PFSK-1 (cell line): ENCODE measurements at regions not wholly inside any gene's neighbourhood (a gene's known extent, or its start where the extent isn't known, plus 50 kb on each side); places are given as distances from the start of the nearest gene placed in this dataset.

Experiments
- FOXP2 ChIP-seq: optimal IDR thresholded peaks from 2 replicates; pipeline ENCODE3; 2011; ENCODE audit warnings: borderline replicate concordance, control low read depth, inconsistent platforms; ENCODE audit not compliant: insufficient read depth; ENCODE audit errors: extremely low read length, extremely low read depth
- POLR2AphosphoS5 ChIP-seq: IDR thresholded peaks from 2 replicates; pipeline ENCODE4 v1.6.1; 2012; ENCODE audit warnings: low read depth, mild to moderate bottlenecking, control low read depth, low read length, moderate library complexity
- SIN3A ChIP-seq: IDR thresholded peaks from 2 replicates; pipeline ENCODE4 v1.6.1; 2012; ENCODE audit warnings: mild to moderate bottlenecking, low read length, moderate library complexity, borderline replicate concordance; ENCODE audit not compliant: insufficient read depth
- TAF1 ChIP-seq: IDR thresholded peaks from 2 replicates; pipeline ENCODE4 v1.6.1; 2012; ENCODE audit warnings: low read length, control low read depth, borderline replicate concordance; ENCODE audit not compliant: insufficient read depth
- TF ChIP-seq, protein P1 (sequence below), 2 experiments: IDR thresholded peaks; 2 replicates each; pipeline versions ENCODE4 v1.6.1 to v1.8.0; 2011 to 2012; ENCODE audit warnings: low read depth in 2 of 2, low read length in 2 of 2, control low read depth in 1 of 2, inconsistent platforms in 1 of 2, mild to moderate bottlenecking in 1 of 2, moderate library complexity in 1 of 2; ENCODE audit not compliant: insufficient read depth in 1 of 2

DNA sequence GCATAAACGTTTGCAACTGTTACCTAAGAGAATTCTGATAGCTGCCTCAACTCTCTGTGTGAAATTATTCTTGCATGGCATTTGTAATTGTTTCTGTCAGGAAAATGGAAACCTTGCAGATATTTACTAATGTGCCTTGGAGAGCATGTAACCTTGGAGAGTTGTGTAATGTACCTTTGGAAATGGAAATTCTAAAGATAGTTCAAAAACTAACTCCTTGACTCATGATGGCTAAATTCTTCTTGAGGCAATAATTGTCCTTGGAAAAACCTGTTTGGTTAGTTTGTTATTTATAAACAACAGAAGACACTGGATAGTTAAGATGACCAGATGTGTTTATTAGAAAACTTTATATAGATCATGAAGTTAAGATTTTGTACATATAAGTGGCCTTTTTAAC is 1033.8 kb downstream of the PLA2G4A start:
- TF ChIP-seq FOXP2: no peak
- TF ChIP-seq POLR2AphosphoS5: no peak
- TF ChIP-seq, protein P1, sequence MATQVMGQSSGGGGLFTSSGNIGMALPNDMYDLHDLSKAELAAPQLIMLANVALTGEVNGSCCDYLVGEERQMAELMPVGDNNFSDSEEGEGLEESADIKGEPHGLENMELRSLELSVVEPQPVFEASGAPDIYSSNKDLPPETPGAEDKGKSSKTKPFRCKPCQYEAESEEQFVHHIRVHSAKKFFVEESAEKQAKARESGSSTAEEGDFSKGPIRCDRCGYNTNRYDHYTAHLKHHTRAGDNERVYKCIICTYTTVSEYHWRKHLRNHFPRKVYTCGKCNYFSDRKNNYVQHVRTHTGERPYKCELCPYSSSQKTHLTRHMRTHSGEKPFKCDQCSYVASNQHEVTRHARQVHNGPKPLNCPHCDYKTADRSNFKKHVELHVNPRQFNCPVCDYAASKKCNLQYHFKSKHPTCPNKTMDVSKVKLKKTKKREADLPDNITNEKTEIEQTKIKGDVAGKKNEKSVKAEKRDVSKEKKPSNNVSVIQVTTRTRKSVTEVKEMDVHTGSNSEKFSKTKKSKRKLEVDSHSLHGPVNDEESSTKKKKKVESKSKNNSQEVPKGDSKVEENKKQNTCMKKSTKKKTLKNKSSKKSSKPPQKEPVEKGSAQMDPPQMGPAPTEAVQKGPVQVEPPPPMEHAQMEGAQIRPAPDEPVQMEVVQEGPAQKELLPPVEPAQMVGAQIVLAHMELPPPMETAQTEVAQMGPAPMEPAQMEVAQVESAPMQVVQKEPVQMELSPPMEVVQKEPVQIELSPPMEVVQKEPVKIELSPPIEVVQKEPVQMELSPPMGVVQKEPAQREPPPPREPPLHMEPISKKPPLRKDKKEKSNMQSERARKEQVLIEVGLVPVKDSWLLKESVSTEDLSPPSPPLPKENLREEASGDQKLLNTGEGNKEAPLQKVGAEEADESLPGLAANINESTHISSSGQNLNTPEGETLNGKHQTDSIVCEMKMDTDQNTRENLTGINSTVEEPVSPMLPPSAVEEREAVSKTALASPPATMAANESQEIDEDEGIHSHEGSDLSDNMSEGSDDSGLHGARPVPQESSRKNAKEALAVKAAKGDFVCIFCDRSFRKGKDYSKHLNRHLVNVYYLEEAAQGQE (IDR thresholded peaks at IDR 0.05; ENCODE audit: insufficient read depth in 1 of 2, low read depth in 2 of 2, low read length in 2 of 2): no peak
- TF ChIP-seq SIN3A: no peak
- no peak for TF ChIP-seq TAF1

GRCh38 chr1:187870552-187870951 is 1041.8 kb downstream of the PLA2G4A start:
- TF ChIP-seq POLR2AphosphoS5: no peak
- TF ChIP-seq TAF1: no peak
- TF ChIP-seq, protein P1 (IDR thresholded peaks at IDR 0.05; ENCODE audit: insufficient read depth in 1 of 2, low read depth in 2 of 2, low read length in 2 of 2): no peak
- TF ChIP-seq FOXP2: no peak
- TF ChIP-seq SIN3A: no peak

GRCh38 chr1:187871177-187871845 is 1042.6 kb downstream of the PLA2G4A start:
- TF ChIP-seq FOXP2: no peak
- no peak for TF ChIP-seq SIN3A
- no peak for TF ChIP-seq TAF1
- TF ChIP-seq POLR2AphosphoS5: no peak

- TF ChIP-seq TAF1 (no peak), SIN3A (no peak), POLR2AphosphoS5 (no peak), FOXP2 (no peak)
- TF ChIP-seq, protein P1 (IDR thresholded peaks at IDR 0.05; ENCODE audit: insufficient read depth in 1 of 2, low read depth in 2 of 2, low read length in 2 of 2): no peak
Observed at GRCh38 chr1:187872550-187872949, 1043.8 kb downstream of the PLA2G4A start.

DNA sequence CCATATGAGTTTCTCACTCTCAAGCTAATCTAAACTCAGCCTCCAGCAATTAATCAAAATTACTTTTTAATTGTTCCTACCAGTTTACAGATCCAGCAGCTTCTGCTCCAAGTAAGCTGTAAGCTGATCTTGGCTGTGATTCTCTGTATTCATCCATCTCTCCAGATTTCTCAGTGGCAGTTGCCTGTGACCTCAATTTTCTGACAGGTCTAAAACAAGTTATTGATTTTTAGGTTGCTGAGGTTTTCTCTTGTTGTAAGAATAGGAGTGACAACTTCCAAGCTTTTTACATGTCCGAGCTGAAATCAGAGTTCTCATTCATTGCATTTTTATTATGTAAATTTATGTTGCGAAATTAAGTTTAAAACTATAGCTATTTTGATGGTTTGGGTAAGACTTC is 1044.4 kb downstream of the PLA2G4A start:
- TF ChIP-seq FOXP2: no peak
- TF ChIP-seq POLR2AphosphoS5: no peak
- no peak for TF ChIP-seq TAF1
- no peak for TF ChIP-seq SIN3A
- TF ChIP-seq, protein P1 (IDR thresholded peaks at IDR 0.05; ENCODE audit: insufficient read depth in 1 of 2, low read depth in 2 of 2, low read length in 2 of 2): no peak
